ENCODE measurements at regions not wholly inside any gene's neighbourhood (a gene's known extent, or its start where the extent isn't known, plus 50 kb on each side); places are given as distances from the start of the nearest gene placed in this dataset.

DNA sequence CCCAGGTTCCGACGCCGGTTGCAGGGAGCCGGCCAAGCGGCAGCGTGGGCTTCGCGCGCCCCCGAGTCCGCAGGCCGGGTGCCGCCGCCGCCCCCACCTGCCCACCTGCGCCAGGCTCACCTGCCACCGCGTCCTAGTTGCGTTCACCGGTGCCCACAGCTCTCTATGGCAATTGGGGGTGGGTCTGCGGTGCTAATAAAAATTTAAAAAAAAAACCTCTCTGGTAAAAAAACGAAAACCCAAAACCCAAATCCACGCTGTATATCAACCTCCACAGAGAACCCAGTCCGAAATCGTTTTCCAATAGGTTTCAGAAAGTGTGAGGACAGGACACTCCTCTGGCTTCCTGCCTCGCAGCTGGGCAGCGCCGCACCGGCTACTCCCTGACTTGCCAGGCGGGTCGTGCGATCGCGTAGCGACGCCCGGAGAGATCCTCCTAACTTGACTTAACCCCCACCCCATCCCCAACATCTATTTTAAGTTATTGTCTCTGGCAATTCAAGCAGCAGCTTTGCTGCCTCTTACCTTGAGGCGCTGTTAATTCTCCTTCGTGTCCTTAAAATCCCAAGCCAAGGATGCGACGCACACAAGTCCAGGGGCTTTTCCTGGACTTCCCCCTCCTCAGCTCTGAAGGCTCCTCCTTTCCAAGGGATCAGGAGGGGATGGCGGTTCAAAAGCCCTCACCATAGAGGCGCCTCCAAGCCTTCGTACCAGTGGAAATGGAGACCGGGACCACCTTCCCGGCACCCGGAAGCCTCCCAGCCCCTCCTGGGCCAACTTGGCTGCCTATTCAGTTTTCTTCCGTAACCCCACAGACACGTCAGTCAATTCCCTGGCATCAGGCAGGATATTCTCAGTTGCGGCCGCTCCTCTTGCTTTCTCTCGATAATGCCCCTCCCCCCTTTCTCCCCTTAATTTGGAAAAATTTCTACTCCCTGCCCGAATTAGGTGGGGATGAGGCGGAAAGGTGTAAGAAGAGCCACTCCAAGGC, 1639.4 kb upstream of the C9orf72 start:
- Histone ChIP-seq H3K14ac (ENCODE audit: insufficient read depth, low read length) (no peak overlapping the region), H2BK12ac (ENCODE audit: insufficient read length, low read depth, low read length) (no peak overlapping the region), H3K4me2 (ENCODE audit: insufficient read depth, insufficient read length, low read length) (peak overlapping the region; percentile 95), H3K56ac (ENCODE audit: insufficient read length, low read depth, low read length) (no peak overlapping the region), H3K79me2 (ENCODE audit: insufficient read depth, low read length) (no peaks in the 10 kb centered on the region), H3K4ac (ENCODE audit: low read depth, low read length) (no peak overlapping the region), H2BK15ac (ENCODE audit: low read depth, low read length) (no peak overlapping the region), H3K4me1 (ENCODE audit: insufficient read depth, low read length) (0 out of 2 replicates have a peak, but pooled peaks cover 1% of the 10 kb centered on the region), H2BK5ac (ENCODE audit: insufficient read length, low read length) (no peak overlapping the region), H3K18ac (ENCODE audit: insufficient read length, low read depth, low read length) (no peak overlapping the region), H4K8ac (replicated peaks; ENCODE audit: insufficient read length, low read depth, low read length) (no peak overlapping the region), H3K27ac (ENCODE audit: insufficient read length, low read depth, low read length) (no peak overlapping the region), H3K23ac (ENCODE audit: insufficient read length, low read depth, low read length) (no peak overlapping the region), H3K23me2 (ENCODE audit: insufficient read length, low read depth, low read length, poor library complexity, severe bottlenecking) (peaks cover 29% of the 10 kb centered on the region), H3T11ph (ENCODE audit: low read length) (no peak overlapping the region), H2BK120ac (ENCODE audit: low read depth, low read length, poor library complexity, severe bottlenecking) (no peak overlapping the region), H3K9me3 (ENCODE audit: control insufficient read depth, low read depth, low read length) (no peaks in the 10 kb centered on the region), H4K20me1 (ENCODE audit: control insufficient read depth, insufficient read depth, insufficient read length) (no peaks in the 10 kb centered on the region), H4K91ac (ENCODE audit: insufficient read length, low read depth, low read length) (no peak overlapping the region), H3K27me3 (ENCODE audit: insufficient read depth, low read length) (peaks cover 5% of the 10 kb centered on the region; the same call in 1 of the 2 replicates), H2BK20ac (ENCODE audit: low read depth, low read length, poor library complexity, severe bottlenecking) (no peak overlapping the region), H2AFZ (ENCODE audit: low read length) (peak overlapping the region; percentile 25), H4K5ac (ENCODE audit: insufficient read length, low read depth, low read length) (no peak overlapping the region), H3K79me1 (ENCODE audit: insufficient read depth, low read depth, low read length, poor library complexity, severe bottlenecking) (no peaks in the 10 kb centered on the region), H3K9ac (ENCODE audit: extremely low read depth, insufficient read length, low read length) (no peak overlapping the region), H2AK5ac (ENCODE audit: insufficient read length, low read length) (no peak overlapping the region)
- H3K27me3 Mint-ChIP-seq (ENCODE audit: low read depth): peaks cover 55% of the 10 kb centered on the region
- H3K4me3 Mint-ChIP-seq: peak overlapping the region; percentile 84 to 95
- H3K27ac Mint-ChIP-seq: peak overlapping the region in 1 of 3 experiments; percentile 72; a peak in 2 of 7 replicates
- peaks cover 28 to 29% of the 10 kb centered on the region in 2 experiments for H3K4me1 Mint-ChIP-seq
- TF ChIP-seq CTCF (conservative IDR thresholded peaks at IDR 0.05): no peak; the same call in 2 of the 3 replicates
- WGBS (ENCODE audit: extremely low coverage, insufficient read length, low lambda C conversion rate): no CpG with 5 or more reads among the region's 54 CpGs
- H3K36me3 Mint-ChIP-seq (ENCODE audit: insufficient read depth in 1 of 3, low read depth in 3 of 3): no peaks in the 10 kb centered on the region
- H3K9me3 Mint-ChIP-seq: peaks cover 0 to 2% of the 10 kb centered on the region in 2 experiments; a peak in 1 of 5 replicates
- DNase-seq: peak; percentile 57

Measured in H9 (cell line).